Prostate gland (tissue), 2 donors: ENCODE measurements at regions not wholly inside any gene's neighbourhood (a gene's known extent, or its start where the extent isn't known, plus 50 kb on each side); places are given as distances from the start of the nearest gene placed in this dataset.

ENCODE experiments used
- CTCF ChIP-seq, 4 experiments: fragments of 200-600 bp in 2 of 4; fragments of 450-650 bp in 2 of 4; sonication (generic) in 2 of 4; IDR thresholded peaks; 1 replicate in 3 of 4; 2 replicates in 1 of 4; pipeline ENCODE4 v1.5.1; 2016 to 2019; ENCODE audit warnings: antibody characterized with exemption in 4 of 4, mild to moderate bottlenecking in 2 of 4, moderate library complexity in 2 of 4
- POLR2A ChIP-seq: fragments of 450-650 bp; IDR thresholded peaks from one replicate; pipeline ENCODE4 v1.6.1; 2016; ENCODE audit warnings: antibody characterized with exemption, mild to moderate bottlenecking
- POLR2AphosphoS5 ChIP-seq: sonication (generic); formaldehyde crosslinking; IDR thresholded peaks from one replicate; pipeline ENCODE4 v1.6.1; 2017; ENCODE audit warnings: antibody characterized with exemption

GRCh38 chrX:107577933-107578332 lies 50.4 kb upstream of the PRPS1 start:
- TF ChIP-seq CTCF (IDR thresholded peaks at IDR 0.05) = no peak
- TF ChIP-seq POLR2A = no peak
- no peak for TF ChIP-seq POLR2AphosphoS5
